Retinal pigment epithelial cell (primary cell): ENCODE measurements at regions not wholly inside any gene's neighbourhood (a gene's known extent, or its start where the extent isn't known, plus 50 kb on each side); places are given as distances from the start of the nearest gene placed in this dataset.
A peak's percentile ranks its signal among the peaks of the same experiment; 100 is the strongest.

ENCODE experiments used
- DNase-seq: peaks from one replicate; pipeline ENCODE4 v3.0.0-alpha.2; 2010; ENCODE audit warnings: low read depth
- H3K4me3 ChIP-seq: 2 replicates; pipeline ENCODE4 v1.5.1; 2011; ENCODE audit warnings: mild to moderate bottlenecking, low read length, control low read depth, moderate library complexity
- CTCF ChIP-seq: conservative IDR thresholded peaks from 2 replicates; pipeline ENCODE4 v1.5.1; 2011; ENCODE audit warnings: low read depth, low read length, control low read depth, inconsistent platforms

GRCh38 chr13:91014696-91015095, 332.8 kb upstream of the MIR17HG start:
- DNase-seq, result peak; percentile 39
- TF ChIP-seq CTCF, result no peak
- no peak overlapping the region for H3K4me3 ChIP-seq

GRCh38 chr13:91017031-91017668, 330.3 kb upstream of the MIR17HG start:
- peak; percentile 88 for TF ChIP-seq CTCF
- DNase-seq, result no peak
- H3K4me3 ChIP-seq, result no peak overlapping the region

GRCh38 chr13:91017669-91018053, 329.8 kb upstream of the MIR17HG start:
- TF ChIP-seq CTCF, result no peak
- H3K4me3 ChIP-seq, result no peak overlapping the region
- DNase-seq, result no peak

DNA sequence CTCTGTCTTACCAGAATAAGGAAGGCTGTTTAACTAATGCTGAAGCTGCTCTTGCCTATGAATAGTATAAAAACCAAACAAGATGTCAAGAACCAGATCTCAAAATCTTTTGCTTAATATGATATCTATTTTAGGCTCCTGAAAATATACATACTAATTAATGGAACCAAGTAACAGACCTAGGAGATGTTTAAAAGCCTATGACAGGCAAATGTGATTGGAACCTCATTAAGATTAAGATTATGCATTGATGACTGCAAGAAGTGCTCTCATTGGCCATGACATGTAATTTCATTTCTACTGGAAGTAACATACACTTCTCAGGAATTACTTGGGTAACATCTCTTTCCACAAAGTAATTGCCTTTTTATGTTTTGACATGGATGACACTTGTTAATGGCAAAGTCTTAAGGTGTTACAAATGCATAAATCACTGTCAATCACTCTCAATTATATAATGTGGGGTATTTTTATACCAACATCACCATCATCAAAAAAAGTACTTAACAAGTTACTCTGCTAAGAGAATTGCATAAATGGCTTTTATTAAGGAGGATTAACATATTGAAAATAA, 326.9 kb upstream of the MIR17HG start:
- no peak overlapping the region for H3K4me3 ChIP-seq
- TF ChIP-seq CTCF, result no peak
- DNase-seq, result no peak

- DNase-seq, result no peak
- no peak overlapping the region for H3K4me3 ChIP-seq
- no peak for TF ChIP-seq CTCF
These were observed 323.2 kb upstream of the MIR17HG start for GRCh38 chr13:91024157-91024792.

DNA sequence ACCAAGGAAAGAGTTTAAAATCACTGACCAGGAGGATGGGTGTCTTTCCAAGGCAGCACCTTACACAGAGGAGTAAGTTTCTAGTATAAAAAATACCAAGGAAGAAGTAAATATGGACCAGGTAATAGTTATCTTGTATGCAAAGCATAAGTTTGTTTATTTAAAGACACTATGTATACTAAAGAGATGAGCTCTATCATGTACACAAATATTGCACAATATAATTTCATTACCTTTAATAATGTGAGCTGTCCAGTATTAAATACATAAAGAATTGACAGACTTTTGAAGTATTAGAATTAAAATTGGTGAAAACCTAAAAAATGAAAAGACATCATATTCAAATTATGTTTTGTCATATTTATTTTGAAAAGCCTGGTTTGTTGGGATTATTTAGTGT, 322.0 kb upstream of the MIR17HG start:
- DNase-seq, result no peak
- H3K4me3 ChIP-seq, result no peak overlapping the region
- TF ChIP-seq CTCF, result no peak

GRCh38 chr13:91031508-91031907, 316.0 kb upstream of the MIR17HG start:
- TF ChIP-seq CTCF, result no peak
- no peak for DNase-seq
- no peak overlapping the region for H3K4me3 ChIP-seq
